ENCODE measurements at regions not wholly inside any gene's neighbourhood (a gene's known extent, or its start where the extent isn't known, plus 50 kb on each side); places are given as distances from the start of the nearest gene placed in this dataset.

DNA sequence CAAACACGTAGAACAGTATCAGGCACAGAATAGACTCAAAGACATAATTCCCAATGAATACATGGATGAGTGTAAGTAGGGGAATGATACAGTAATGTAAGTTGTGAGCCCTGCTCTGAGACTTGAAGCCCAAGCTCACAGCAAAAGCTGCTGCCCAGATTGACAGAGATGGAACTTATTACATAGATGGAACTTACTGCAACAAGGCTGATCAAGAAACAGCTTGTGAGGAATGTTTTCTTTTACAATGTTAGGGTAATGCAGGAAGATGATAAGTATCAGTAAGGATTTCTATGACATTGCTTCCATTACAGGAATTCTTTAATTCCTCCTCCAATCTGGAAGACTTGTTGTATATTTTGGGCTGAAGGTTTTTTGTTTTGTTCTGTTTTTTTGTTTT lies 278.4 kb downstream of the IL15 start:
- TF ChIP-seq CTCF (IDR thresholded peaks at IDR 0.05): no peak
- no peak for TF ChIP-seq EZH2phosphoT487 (IDR thresholded peaks at IDR 0.05)
- no peak for TF ChIP-seq EZH2 (IDR thresholded peaks at IDR 0.05)
